ENCODE measurements at regions not wholly inside any gene's neighbourhood (a gene's known extent, or its start where the extent isn't known, plus 50 kb on each side); places are given as distances from the start of the nearest gene placed in this dataset.

- no peak for DNase-seq
Measured at GRCh38 chr3:87398168-87398801, 121.9 kb upstream of the POU1F1 start.

GRCh38 chr3:87397211-87397610 is 120.8 kb upstream of the POU1F1 start:
- no peak for DNase-seq

DNA sequence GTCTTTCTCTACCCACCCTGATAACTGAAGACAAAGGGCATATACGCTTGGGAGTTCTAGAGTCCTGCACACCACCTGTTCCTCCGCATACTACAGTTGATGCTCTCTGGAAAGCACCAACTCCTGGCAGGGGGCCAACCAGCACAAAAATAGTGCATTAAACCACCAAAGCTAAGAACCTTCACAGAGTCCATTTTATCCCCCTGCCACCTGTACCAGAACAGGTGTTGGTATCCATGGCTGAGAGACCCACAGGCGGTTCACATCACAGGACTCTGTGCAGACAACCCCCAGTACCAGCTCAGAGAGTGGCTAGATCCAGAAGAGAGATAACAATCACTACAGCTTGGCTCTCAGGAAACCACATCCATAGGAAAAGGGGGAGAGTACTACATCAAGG is 114.4 kb upstream of the POU1F1 start:
- DNase-seq = no peak

GRCh38 chr3:87390353-87390752 is 114.0 kb upstream of the POU1F1 start:
- DNase-seq = no peak

- DNase-seq = no peak
Measured at GRCh38 chr3:87375231-87375682, 98.9 kb upstream of the POU1F1 start.

DNA sequence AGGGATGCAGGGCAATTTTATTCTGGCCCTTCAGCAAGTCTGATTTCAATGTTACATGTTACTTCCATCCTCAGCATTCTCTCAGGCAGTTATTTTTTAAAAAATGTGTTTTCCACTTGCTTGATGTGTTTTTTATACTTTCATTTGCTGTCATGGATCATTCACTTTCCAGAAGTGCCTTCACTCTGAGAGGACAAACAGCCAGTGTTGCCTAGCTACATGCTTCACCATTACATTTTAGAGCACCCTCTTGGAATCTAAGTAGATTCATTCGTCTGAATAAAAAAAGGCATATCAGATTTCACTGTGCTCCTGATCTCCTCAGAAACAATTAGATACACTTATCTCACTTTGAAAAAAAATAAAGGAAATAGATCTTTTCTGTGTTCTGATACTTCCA is 93.6 kb upstream of the POU1F1 start:
- DNase-seq = no peak

DNA sequence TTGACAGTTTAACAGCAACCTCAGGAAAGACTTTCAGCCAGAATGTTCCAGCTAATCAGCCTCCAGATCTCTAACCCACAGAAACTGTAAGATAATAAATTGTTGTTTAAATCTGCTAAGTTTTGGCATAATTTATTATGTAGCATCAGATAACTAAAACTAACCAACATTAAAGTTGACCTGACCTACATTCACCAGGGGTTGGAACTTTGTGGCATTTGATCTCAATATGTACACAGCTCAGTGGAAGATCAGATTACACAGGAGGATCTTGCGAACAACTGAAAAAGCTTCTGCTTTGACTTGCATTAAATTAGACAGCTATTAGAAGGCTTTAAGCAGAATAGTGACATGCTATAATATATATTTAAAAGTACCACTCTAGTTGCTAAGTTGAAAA is 91.4 kb upstream of the POU1F1 start:
- no peak for DNase-seq

DNA sequence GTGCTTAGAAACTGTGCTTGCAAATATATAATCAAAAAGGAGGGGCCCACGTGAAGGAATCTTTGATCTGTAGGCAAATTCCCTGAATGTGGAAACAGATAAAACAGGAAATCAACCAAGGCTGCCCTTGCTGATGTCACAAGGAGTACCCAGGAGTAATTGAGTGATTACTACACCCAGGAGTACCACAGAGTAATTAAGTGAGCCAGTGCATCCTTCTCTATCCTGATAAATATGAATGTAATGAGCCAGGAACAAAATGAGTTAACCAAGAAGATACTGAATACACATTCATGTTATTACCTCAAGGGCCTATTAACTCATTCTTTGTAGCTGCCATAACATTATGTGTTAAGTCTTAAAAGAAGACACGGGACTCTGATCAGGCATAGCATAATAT is 87.3 kb upstream of the POU1F1 start:
- DNase-seq = no peak

DNA sequence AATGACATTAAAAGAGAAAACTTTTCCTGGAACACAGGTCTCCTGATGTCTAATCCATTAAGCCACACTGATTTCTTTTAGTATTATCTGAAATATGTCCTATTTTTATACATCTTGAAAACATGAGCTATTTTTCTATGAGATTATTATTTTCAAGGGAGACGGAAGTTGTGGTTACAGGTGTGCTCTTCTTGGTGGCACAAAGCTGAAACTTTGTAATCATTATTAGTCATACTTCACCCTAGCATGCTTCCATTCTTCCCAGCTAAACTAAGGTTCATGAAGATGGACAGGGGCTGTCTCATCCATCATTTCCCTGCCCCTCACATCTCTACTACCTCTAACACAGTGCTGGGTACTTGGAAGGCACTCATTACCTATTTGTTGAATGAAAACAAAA is 85.6 kb upstream of the POU1F1 start:
- DNase-seq = no peak

GRCh38 chr3:87361271-87361670 is 84.9 kb upstream of the POU1F1 start:
- no peak for DNase-seq

GRCh38 chr3:87359826-87360225 is 83.4 kb upstream of the POU1F1 start:
- DNase-seq = no peak

GRCh38 chr3:87359025-87359424 is 82.6 kb upstream of the POU1F1 start:
- DNase-seq = no peak

DNA sequence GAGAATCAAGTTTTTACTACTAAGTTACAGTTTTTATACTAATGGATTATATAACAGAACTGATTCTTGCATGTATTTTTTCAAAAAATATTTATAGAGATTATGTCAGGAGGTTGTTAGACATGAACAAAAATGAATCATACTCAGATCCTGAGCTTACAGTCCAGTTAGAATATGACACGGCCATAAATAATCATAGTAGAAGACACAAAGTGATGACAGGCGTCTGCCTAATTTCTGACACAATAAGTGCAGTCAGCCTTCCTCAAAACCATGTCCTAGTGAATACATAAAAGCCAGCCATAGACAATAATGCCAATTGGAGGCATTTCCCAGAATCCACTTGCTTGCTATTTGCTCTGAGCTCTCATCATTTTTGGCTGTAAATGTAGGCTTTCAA is 81.7 kb upstream of the POU1F1 start:
- DNase-seq = no peak

- DNase-seq = no peak
Measured at GRCh38 chr3:87354398-87354797, 78.0 kb upstream of the POU1F1 start.

- DNase-seq = no peak
Measured at GRCh38 chr3:87351937-87352336, 75.6 kb upstream of the POU1F1 start.

GRCh38 chr3:87350367-87351199 is 74.2 kb upstream of the POU1F1 start:
- peak; percentile 26 to 56 for DNase-seq

DNA sequence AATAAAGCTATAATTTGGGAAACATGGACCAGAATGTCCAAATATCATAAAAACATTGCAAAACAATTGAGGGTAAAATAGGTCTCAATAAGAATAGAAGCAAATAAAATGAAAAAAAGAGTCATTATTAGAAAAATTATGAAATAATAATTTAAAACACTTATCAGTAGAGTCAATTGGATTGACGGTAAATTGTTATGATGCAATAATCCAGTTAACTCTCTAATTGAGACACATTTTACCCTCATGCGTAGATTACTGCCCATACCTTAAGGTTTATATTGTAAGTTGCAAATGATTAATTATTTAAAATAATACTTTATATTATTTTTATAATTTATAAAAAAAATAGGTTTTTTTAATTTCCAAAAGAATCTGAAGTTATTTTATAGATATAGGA is 73.4 kb upstream of the POU1F1 start:
- no peak for DNase-seq

DNA sequence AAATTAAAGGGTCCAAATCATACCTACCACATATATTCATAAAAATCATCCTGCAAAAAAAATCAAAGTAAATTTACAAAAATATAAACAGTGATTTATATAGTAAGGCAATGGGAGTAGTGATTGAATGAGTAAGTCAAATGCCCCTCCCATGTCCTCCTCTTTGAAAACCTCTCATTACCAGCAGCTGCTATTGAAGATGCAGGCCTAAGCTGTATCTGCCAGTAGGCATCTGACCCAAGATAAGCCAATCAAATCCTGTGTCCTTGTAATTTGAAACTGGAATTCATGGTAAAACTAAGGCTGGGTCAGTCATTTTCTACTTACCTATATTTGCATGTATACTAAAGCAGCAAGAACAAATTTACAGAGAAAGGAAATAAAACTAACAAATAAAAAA is 60.4 kb upstream of the POU1F1 start:
- no peak for DNase-seq

GRCh38 chr3:87335931-87336330 is 59.5 kb upstream of the POU1F1 start:
- no peak for DNase-seq

DNA sequence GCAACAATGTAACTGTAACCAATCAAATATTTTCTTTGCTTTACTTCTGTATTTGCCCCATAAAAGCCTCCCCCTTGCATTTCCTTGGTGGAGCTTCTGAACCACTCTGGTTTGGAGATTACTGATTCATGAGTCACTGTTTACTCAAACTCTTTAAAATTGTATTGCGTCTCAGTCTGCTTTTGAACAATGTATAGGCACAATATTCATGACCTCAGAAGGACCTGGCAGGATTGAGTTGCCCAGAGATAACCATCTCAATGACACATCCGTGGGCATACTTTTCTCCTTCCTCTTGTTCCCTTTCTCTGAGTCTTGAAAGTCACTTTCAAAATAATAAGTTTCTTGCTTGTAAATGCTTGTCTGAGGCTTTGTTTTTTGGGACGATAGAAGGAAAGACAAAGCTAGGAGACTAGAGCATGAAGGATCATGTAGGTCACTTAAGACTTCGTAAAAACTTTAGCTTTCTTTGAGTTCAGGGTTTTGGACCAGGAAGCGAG is 57.1 kb upstream of the POU1F1 start:
- DNase-seq = no peak

- DNase-seq = no peak
Measured at GRCh38 chr3:87332789-87333188, 56.4 kb upstream of the POU1F1 start.

- no peak for DNase-seq
Measured at GRCh38 chr3:87329065-87329464, 52.7 kb upstream of the POU1F1 start.

Data from CD4-positive, alpha-beta T cell treated with Interleukin-4 for 1 hour (primary cell).